ENCODE measurements at regions not wholly inside any gene's neighbourhood (a gene's known extent, or its start where the extent isn't known, plus 50 kb on each side); places are given as distances from the start of the nearest gene placed in this dataset.

- TF ChIP-seq JUN (IDR thresholded peaks at IDR 0.05; ENCODE audit: borderline replicate concordance, insufficient read depth, insufficient read length, low read depth) (no peak), POLR2AphosphoS5 (IDR thresholded peaks at IDR 0.05; ENCODE audit: insufficient read depth, low read depth, low read length) (no peak), CTCF (IDR thresholded peaks at IDR 0.05; ENCODE audit: extremely low read depth in 1 of 2, insufficient read depth in 1 of 2, low read depth in 1 of 2, low read length in 2 of 2) (no peak), GATA2 (IDR thresholded peaks at IDR 0.05; ENCODE audit: insufficient read depth, insufficient read length, low read depth, low read length) (no peak), EZH2 (IDR thresholded peaks at IDR 0.05; ENCODE audit: borderline replicate concordance, low read depth, low read length, severe bottlenecking) (no peak), POLR2A (IDR thresholded peaks at IDR 0.05; ENCODE audit: low read depth, low read length) (no peak)
Observed at GRCh38 chr6:159095616-159096015, 50.8 kb upstream of the TAGAP start.
